Heart left ventricle (tissue), 16 donors: ENCODE measurements at regions not wholly inside any gene's neighbourhood (a gene's known extent, or its start where the extent isn't known, plus 50 kb on each side); places are given as distances from the start of the nearest gene placed in this dataset.
A peak's percentile ranks its signal among the peaks of the same experiment; 100 is the strongest.

Experiments used
- ATAC-seq, 4 donors: fragments of 200-7000 bp; cut with Tn5 transposase; one replicate each; pipeline ENCODE4 v1.9.1; 2020 to 2022; ENCODE audit warnings: moderate library complexity in 4 of 4, mild to moderate bottlenecking in 3 of 4, moderate number of reproducible peaks in 1 of 4
- DNase-seq, 5 donors: peaks; one replicate each; pipeline ENCODE4 v3.0.0-alpha.2; 2020
- H3K27ac ChIP-seq, 12 donors: fragments of 200-600 bp; sonication (generic) in 4 of 12; one replicate each; pipeline versions ENCODE4 v1.5.0 to v1.8.0; 2016 to 2022; ENCODE audit warnings: mild to moderate bottlenecking in 2 of 12
- H3K27me3 ChIP-seq, 9 donors: fragments of 200-600 bp; sonication (generic) in 2 of 9; one replicate each; pipeline versions ENCODE4 v1.5.1 to v1.8.0; 2016 to 2022; ENCODE audit warnings: mild to moderate bottlenecking in 3 of 9
- H3K36me3 ChIP-seq, 9 donors: fragments of 200-600 bp; sonication (generic) in 2 of 9; one replicate each; pipeline versions ENCODE4 v1.5.0 to v1.8.0; 2018 to 2022; ENCODE audit warnings: mild to moderate bottlenecking in 2 of 9
- H3K4me1 ChIP-seq, 12 donors: fragments of 200-600 bp; sonication (generic) in 4 of 12; one replicate each; pipeline versions ENCODE4 v1.5.0 to v1.8.0; 2016 to 2022; ENCODE audit warnings: mild to moderate bottlenecking in 3 of 12
- H3K4me3 ChIP-seq, 12 donors: fragments of 200-600 bp; sonication (generic) in 4 of 12; one replicate each; pipeline versions ENCODE4 v1.5.0 to v1.8.0; 2017 to 2022; ENCODE audit warnings: mild to moderate bottlenecking in 9 of 12, moderate library complexity in 4 of 12
- H3K9me3 ChIP-seq, 12 donors: fragments of 200-600 bp; sonication (generic) in 4 of 12; one replicate each; pipeline versions ENCODE4 v1.5.0 to v1.8.0; 2016 to 2022; ENCODE audit warnings: mild to moderate bottlenecking in 1 of 12
- CTCF ChIP-seq, 12 donors: fragments of 200-600 bp; sonication (generic) in 4 of 12; IDR thresholded peaks; one replicate each; pipeline versions ENCODE4 v1.5.0 to v1.8.0; 2018 to 2022; ENCODE audit warnings: antibody characterized with exemption in 12 of 12, mild to moderate bottlenecking in 5 of 12
- POLR2A ChIP-seq, 2 donors: fragments of 450-650 bp; IDR thresholded peaks; one replicate each; pipeline ENCODE4 v1.6.1; 2017; ENCODE audit warnings: antibody characterized with exemption in 2 of 2, mild to moderate bottlenecking in 2 of 2, moderate library complexity in 2 of 2
- WGBS, 4 donors: extraction: QIAGEN DNeasy Blood & Tissue Kit in 2 of 4; methylation state at CpG; one replicate each; pipeline versions ENCODE4 v1.1.5 to v1.1.7; 2013 to 2018; 5-methylcytosine and 5-hydroxymethylcytosine counted together
- intact Hi-C, 10 donors: fragments of 100-400 bp; cut with DNase I; formaldehyde crosslinking; loops; one replicate each; pipeline versions ENCODE4 v1.11.1 to v1.14.2; 2022
- donor health status: ischemic (EF 13 %, LVEDD 7.1; RV severe dilation, severe dysfunction).
- donor health status: healthy with polysubstance abuse.
- donor health status: DM: no; HTN: yes; CAD: no.
- donor health status: DM: no; HTN: no; CAD: no.
- donor health status: ischemic (EF 25% LVEDD 6.9; RV normal size, moderate dysfunction).
- donor health status: ischemic (EF 25% LVEDD 5.7; RV mildly dilated, moderate dysfunction).
- donor health status: healthy.
- donor health status: DM: yes; HTN: yes; CAD: no.
- donor health status: ischemic (EF 35%, LVEDD 5.7; RV mildly dilated, moderate dysfunction).
- donor health status: nonischemic (EF 11% LVEDD 7.7; RV severe dilation, severe dysfunction).
- donor health status: DM: yes; HTN: yes; CAD: no.
- donor health status: PGD.
- donor health status: ischemic (EF 29% LVEDD 5.4; RV normal size, mild dysfunction).
- donor health status: nonischemic (EF 23%, LVEDD 6.1; RV moderate dilation, normal function).

- DNase-seq (peak in 3 of 5 donors; percentile 29 to 53 (median 39)), ATAC-seq (peak; percentile 74 to 88 (median 84))
- Histone ChIP-seq H3K36me3 (no peaks in the 10 kb centered on the region), H3K4me3 (peak overlapping the region in 10 of 12 donors; percentile 13 to 45 (median 32)), H3K27me3 (no peaks in the 10 kb centered on the region), H3K4me1 (peaks cover 0 to 48% (median 13%) of the 10 kb centered on the region in 12 donors), H3K27ac (peak overlapping the region; percentile 74 to 93 (median 86)), H3K9me3 (no peaks in the 10 kb centered on the region)
- intact Hi-C loops, result loop anchor here in 3 of 10 donors (2.0 to 10.0 kb wide), 7 partner anchors 39 to 254 kb away; partner anchors contain the start of gene ZNF217 (in 1 of the 3)
- TF ChIP-seq CTCF (IDR thresholded peaks at IDR 0.05) (peak in 3 of 12 donors; percentile 26 to 35 (median 27)), POLR2A (IDR thresholded peaks at IDR 0.05) (no peak)
- WGBS, 4 donors, result 18 to 29% (median 26%) methylated on average over 6 of the region's 6 CpGs
Measured at GRCh38 chr20:53828682-53829254, 235.1 kb upstream of the ZNF217 start.

GRCh38 chr20:53828088-53828681 is 234.5 kb upstream of the ZNF217 start:
- H3K27me3 ChIP-seq, result no peaks in the 10 kb centered on the region
- H3K27ac ChIP-seq, result peak overlapping the region; percentile 74 to 93 (median 86)
- peak overlapping the region in 8 of 12 donors; percentile 13 to 45 (median 32) for H3K4me3 ChIP-seq
- peaks cover 0 to 42% (median 13%) of the 10 kb centered on the region in 12 donors for H3K4me1 ChIP-seq
- intact Hi-C loops, result loop anchor here in 3 of 10 donors (2.0 to 10.0 kb wide), 7 partner anchors 39 to 253 kb away; partner anchors contain the start of gene ZNF217 (in 1 of the 3)
- no peak for TF ChIP-seq POLR2A (IDR thresholded peaks at IDR 0.05)
- TF ChIP-seq CTCF (IDR thresholded peaks at IDR 0.05), result no peak
- ATAC-seq (peak; percentile 54 to 71 (median 62)), DNase-seq (peak in 1 of 5 donors; percentile 19)
- WGBS, 4 donors, result 23 to 37% (median 29%) methylated on average over 5 of the region's 5 CpGs
- H3K36me3 ChIP-seq, result no peaks in the 10 kb centered on the region
- no peaks in the 10 kb centered on the region for H3K9me3 ChIP-seq

- Histone ChIP-seq H3K36me3 (no peaks in the 10 kb centered on the region), H3K27me3 (no peaks in the 10 kb centered on the region), H3K27ac (peak overlapping the region in 11 of 12 donors; percentile 74 to 93 (median 86)), H3K4me3 (peak overlapping the region in 6 of 12 donors; percentile 31 to 45 (median 32)), H3K9me3 (no peaks in the 10 kb centered on the region), H3K4me1 (peaks cover 0 to 41% (median 13%) of the 10 kb centered on the region in 12 donors)
- DNase-seq, result no peak
- intact Hi-C loops, result loop anchor here in 3 of 10 donors (2.0 to 10.0 kb wide), 7 partner anchors 40 to 253 kb away; partner anchors contain the start of gene ZNF217 (in 1 of the 3)
- WGBS, 4 donors, result 58 to 70% (median 64%) methylated on average over 4 of the region's 4 CpGs
- no peak for ATAC-seq
- TF ChIP-seq CTCF (IDR thresholded peaks at IDR 0.05), result no peak
- TF ChIP-seq POLR2A (IDR thresholded peaks at IDR 0.05), result no peak
Measured at GRCh38 chr20:53827292-53828087, 233.9 kb upstream of the ZNF217 start.
